22Rv1 (cell line): ENCODE measurements at regions not wholly inside any gene's neighbourhood (a gene's known extent, or its start where the extent isn't known, plus 50 kb on each side); places are given as distances from the start of the nearest gene placed in this dataset.

Source experiments
- ZFX ChIP-seq: fragments of 450-650 bp; IDR thresholded peaks from 2 replicates; pipeline ENCODE4 v1.6.1; 2017; ENCODE audit warnings: antibody characterized with exemption, borderline replicate concordance
- TF ChIP-seq, protein P1 (sequence below): fragments of 450-650 bp; IDR thresholded peaks from 2 replicates; pipeline ENCODE4 v1.5.1; 2017; ENCODE audit warnings: mild to moderate bottlenecking

GRCh38 chr13:89936256-89936655, 1411.2 kb upstream of the MIR17HG start:
- TF ChIP-seq, protein P1, sequence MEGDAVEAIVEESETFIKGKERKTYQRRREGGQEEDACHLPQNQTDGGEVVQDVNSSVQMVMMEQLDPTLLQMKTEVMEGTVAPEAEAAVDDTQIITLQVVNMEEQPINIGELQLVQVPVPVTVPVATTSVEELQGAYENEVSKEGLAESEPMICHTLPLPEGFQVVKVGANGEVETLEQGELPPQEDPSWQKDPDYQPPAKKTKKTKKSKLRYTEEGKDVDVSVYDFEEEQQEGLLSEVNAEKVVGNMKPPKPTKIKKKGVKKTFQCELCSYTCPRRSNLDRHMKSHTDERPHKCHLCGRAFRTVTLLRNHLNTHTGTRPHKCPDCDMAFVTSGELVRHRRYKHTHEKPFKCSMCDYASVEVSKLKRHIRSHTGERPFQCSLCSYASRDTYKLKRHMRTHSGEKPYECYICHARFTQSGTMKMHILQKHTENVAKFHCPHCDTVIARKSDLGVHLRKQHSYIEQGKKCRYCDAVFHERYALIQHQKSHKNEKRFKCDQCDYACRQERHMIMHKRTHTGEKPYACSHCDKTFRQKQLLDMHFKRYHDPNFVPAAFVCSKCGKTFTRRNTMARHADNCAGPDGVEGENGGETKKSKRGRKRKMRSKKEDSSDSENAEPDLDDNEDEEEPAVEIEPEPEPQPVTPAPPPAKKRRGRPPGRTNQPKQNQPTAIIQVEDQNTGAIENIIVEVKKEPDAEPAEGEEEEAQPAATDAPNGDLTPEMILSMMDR: no peak
- no peak for TF ChIP-seq ZFX
